Right hindlimb (tissue), 1 donor: ENCODE measurements at regions not wholly inside any gene's neighbourhood (a gene's known extent, or its start where the extent isn't known, plus 50 kb on each side); places are given as distances from the start of the nearest gene placed in this dataset.

ENCODE experiments used
- DNase-seq: peaks from one replicate; pipeline ENCODE4 v3.0.0-alpha.2; 2018

DNA sequence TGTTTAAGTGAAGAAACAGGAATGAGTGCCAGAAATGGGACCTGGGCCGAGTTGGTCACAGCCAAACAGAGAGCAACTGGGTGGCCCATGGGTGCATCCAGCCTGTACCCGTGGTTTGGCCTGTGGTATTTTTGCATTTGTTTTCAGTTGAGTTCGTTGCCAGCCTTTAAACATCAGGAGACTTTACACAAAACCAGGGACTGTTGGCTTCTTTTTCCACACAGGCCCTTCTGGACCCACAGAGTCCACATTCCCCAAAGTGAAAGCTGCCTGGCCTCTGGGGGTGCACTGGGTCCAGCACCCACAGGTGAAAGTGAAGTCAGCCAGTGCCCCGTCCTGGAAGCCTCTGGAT, 54.1 kb upstream of the TNS3 start:
- DNase-seq, result no peak

DNA sequence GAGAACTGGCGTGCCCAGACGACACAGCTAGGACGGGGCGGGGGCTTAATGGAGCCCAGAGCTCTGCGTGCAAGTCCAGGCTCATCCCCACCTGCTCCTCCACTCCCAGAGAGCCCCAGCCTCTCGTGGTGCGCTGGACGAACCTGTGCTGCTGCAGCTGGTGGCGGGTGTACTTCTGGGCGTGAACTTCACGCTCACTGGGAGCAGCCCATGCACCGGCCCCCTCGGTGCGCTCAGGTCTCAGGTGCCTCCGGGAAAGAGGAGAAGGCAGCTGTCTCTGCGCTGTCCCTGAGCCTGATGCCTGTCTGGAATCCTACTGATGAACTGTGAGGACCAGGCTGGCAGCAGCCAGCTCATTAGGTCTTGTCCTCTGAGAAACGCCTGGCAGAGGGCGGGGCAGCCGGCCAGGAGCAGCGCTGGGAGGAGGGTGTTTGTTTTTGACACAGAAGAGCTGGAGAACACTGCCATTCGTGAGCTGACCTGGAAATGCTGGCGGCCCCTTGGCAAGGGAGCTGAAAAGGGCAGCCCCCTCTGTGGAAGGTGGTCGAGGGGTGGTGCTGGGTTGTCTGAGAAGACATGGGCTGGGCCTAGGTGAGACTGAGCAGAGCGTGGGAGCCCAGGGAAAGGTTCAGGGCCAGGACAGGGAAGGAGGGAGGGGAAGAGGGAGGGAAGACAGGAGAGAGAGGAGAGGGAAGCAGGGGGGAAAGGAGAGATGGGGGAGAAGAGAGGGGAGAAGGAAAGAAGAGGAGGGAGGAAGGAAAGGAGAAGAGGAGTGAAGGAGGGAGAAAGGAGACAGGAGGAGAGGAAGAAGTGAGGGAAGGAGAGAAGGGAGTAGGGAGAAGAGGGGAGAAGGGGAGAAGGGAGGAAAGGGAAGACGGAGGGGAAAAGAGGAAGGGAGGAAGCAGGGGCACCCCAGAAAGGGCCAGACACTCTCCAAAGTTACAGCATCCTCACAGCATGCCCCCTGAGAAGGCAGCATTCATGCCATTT, 53.5 kb upstream of the TNS3 start:
- DNase-seq, result no peak

DNA sequence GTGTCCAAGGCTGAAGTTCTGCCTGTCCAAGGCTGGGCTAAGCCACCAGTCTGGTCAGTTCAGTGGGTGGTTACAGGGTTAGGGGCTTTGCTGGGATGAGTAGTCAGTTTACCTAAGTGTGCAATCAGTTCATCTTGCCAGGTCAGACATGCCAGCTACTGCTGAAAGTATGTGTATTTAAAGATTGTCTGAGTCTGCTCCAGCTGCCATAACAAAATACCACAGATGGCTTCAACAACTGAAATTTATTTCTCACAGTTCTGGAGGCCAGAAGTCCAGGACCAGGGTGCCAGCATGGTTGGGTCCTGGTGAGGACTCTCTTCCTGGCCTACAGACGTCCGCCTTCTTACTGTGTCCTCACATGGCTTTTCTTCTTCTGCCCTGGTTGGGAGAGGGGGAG, 52.4 kb upstream of the TNS3 start:
- DNase-seq, result no peak

- no peak for DNase-seq
Measured at GRCh38 chr7:47633134-47633533, 51.2 kb upstream of the TNS3 start.
